H1 (cell line): ENCODE measurements at regions not wholly inside any gene's neighbourhood (a gene's known extent, or its start where the extent isn't known, plus 50 kb on each side); places are given as distances from the start of the nearest gene placed in this dataset.

Experiments used
- CTCF ChIA-PET: fragments of 300-600 bp; sonication (Branson Sonifier 250); formaldehyde crosslinking; loops from one replicate; lab custom pipeline; 2021; ENCODE audit not compliant: partially characterized antibody; lab: Charles Lee
- POLR2A ChIA-PET: fragments of 300-600 bp; sonication (Branson Sonifier 250); formaldehyde crosslinking; loops from one replicate; lab custom pipeline; 2021; ENCODE audit warnings: inconsistent platforms; ENCODE audit not compliant: partially characterized antibody; lab: Charles Lee
- DNase-seq, 2 experiments: peaks; one replicate each; pipeline versions ENCODE4 v3.0.0 to v3.0.0-alpha.2; 2010 to 2022; ENCODE audit warnings: low spot score in 2 of 2, low read depth in 1 of 2, mixed read lengths in 1 of 2
- FAIRE-seq: peaks from 2 replicates; lab custom pipeline; 2011; peaks lifted over from hg19 to GRCh38; lab: Jason Lieb, UNC
- H2AFZ ChIP-seq: 2 replicates; pipeline ENCODE4 v1.8.1; 2012; ENCODE audit warnings: low read length, inconsistent platforms
- H2AK5ac ChIP-seq: 2 replicates; pipeline ENCODE4 v1.6.1; 2013; ENCODE audit warnings: low read depth, low read length
- H2BK120ac ChIP-seq: replicated peaks from 2 replicates; pipeline ENCODE3; 2013; ENCODE audit warnings: low read depth, low read length, inconsistent platforms
- H2BK12ac ChIP-seq: 2 replicates; pipeline ENCODE4 v1.6.1; 2013; ENCODE audit warnings: low read depth, low read length
- H2BK15ac ChIP-seq: 2 replicates; pipeline ENCODE4 v1.6.1; 2013; ENCODE audit warnings: low read length
- H2BK20ac ChIP-seq: 2 replicates; pipeline ENCODE4 v1.6.1; 2013; ENCODE audit warnings: low read length
- H2BK5ac ChIP-seq: 2 replicates; pipeline ENCODE4 v1.6.1; 2013; ENCODE audit warnings: low read depth, low read length
- H3K14ac ChIP-seq: 2 replicates; pipeline ENCODE4 v1.6.1; 2013; ENCODE audit warnings: inconsistent platforms; ENCODE audit not compliant: insufficient read length
- H3K18ac ChIP-seq: 2 replicates; pipeline ENCODE4 v1.6.1; 2013; ENCODE audit warnings: low read length; ENCODE audit errors: extremely low read depth
- H3K23ac ChIP-seq: 2 replicates; pipeline ENCODE4 v1.6.1; 2013; ENCODE audit warnings: inconsistent platforms; ENCODE audit not compliant: insufficient read length
- H3K23me2 ChIP-seq: 2 replicates; pipeline ENCODE4 v1.6.1; 2013; ENCODE audit warnings: low read depth, low read length
- H3K27ac ChIP-seq: 2 replicates; pipeline ENCODE4 v1.6.1; 2011; ENCODE audit warnings: low read depth, low read length, inconsistent platforms
- H3K27me3 ChIP-seq, 4 experiments: replicated peaks in 1 of 4; 1 replicate in 1 of 4; 2 replicates in 3 of 4; pipeline versions ENCODE4 v1.6.1 to v1.8.1; 2011 to 2013; ENCODE audit warnings: low read length in 3 of 4, mild to moderate bottlenecking in 3 of 4, inconsistent platforms in 2 of 4, mixed read lengths in 2 of 4, moderate library complexity in 1 of 4; ENCODE audit not compliant: control insufficient read depth in 3 of 4, insufficient read depth in 3 of 4; ENCODE audit errors: extremely low read depth in 1 of 4
- H3K36me3 ChIP-seq, 4 experiments: 2 replicates each; pipeline versions ENCODE4 v1.6.1 to v1.8.1; 2011 to 2013; ENCODE audit warnings: mild to moderate bottlenecking in 4 of 4, low read length in 3 of 4, moderate library complexity in 2 of 4, control low read depth in 1 of 4, inconsistent platforms in 1 of 4; ENCODE audit not compliant: insufficient read depth in 4 of 4, control insufficient read depth in 2 of 4
- H3K4ac ChIP-seq: replicated peaks from 2 replicates; pipeline ENCODE3; 2013; ENCODE audit warnings: low read length, low read depth, mixed read lengths, inconsistent platforms; ENCODE audit not compliant: insufficient read length
- H3K4me1 ChIP-seq, 4 experiments: replicated peaks in 1 of 4; 1 replicate in 1 of 4; 2 replicates in 3 of 4; pipeline versions ENCODE4 v1.6.1 to v1.8.1; 2011 to 2013; ENCODE audit warnings: low read length in 3 of 4, inconsistent platforms in 2 of 4, mixed read lengths in 1 of 4; ENCODE audit not compliant: insufficient read depth in 4 of 4, control insufficient read depth in 3 of 4
- H3K4me2 ChIP-seq, 2 experiments: 2 replicates each; pipeline versions ENCODE4 v1.6.1 to v1.8.1; 2011 to 2013; ENCODE audit warnings: low read depth in 2 of 2, low read length in 2 of 2, control low read depth in 1 of 2, inconsistent platforms in 1 of 2, mild to moderate bottlenecking in 1 of 2; ENCODE audit not compliant: insufficient read depth in 1 of 2
- H3K4me3 ChIP-seq, 4 experiments: fragments of 200-600, 300-600 bp in 1 of 4; sonication (generic), shearing (Covaris generic), sonication (Bioruptor Twin) in 1 of 4; 2 replicates each; pipeline versions ENCODE4 v1.5.1 to v1.8.1; 2011 to 2016; ENCODE audit warnings: low read length in 4 of 4, low read depth in 3 of 4, control low read depth in 2 of 4, inconsistent platforms in 2 of 4, mild to moderate bottlenecking in 2 of 4, mixed read lengths in 1 of 4, moderate library complexity in 1 of 4; ENCODE audit not compliant: insufficient read depth in 2 of 4; ENCODE audit errors: extremely low read depth in 1 of 4
- H3K56ac ChIP-seq: replicated peaks from 2 replicates; pipeline ENCODE3; 2013; ENCODE audit warnings: low read depth, mild to moderate bottlenecking, mixed read lengths, low read length, inconsistent platforms; ENCODE audit not compliant: insufficient read length
- H3K79me1 ChIP-seq: 2 replicates; pipeline ENCODE4 v1.6.1; 2013; ENCODE audit warnings: low read depth, low read length, control low read depth
- H3K79me2 ChIP-seq, 2 experiments: 2 replicates each; pipeline versions ENCODE4 v1.6.1 to v1.8.1; 2012 to 2013; ENCODE audit warnings: low read length in 2 of 2, mild to moderate bottlenecking in 2 of 2, inconsistent platforms in 1 of 2; ENCODE audit not compliant: insufficient read depth in 2 of 2, control insufficient read depth in 1 of 2
- H3K9ac ChIP-seq, 4 experiments: replicated peaks in 1 of 4; 1 replicate in 1 of 4; 2 replicates in 3 of 4; pipeline versions ENCODE4 v1.6.1 to v1.8.1; 2011 to 2013; ENCODE audit warnings: low read depth in 3 of 4, low read length in 3 of 4, control low read depth in 2 of 4, mild to moderate bottlenecking in 2 of 4, moderate library complexity in 2 of 4, inconsistent platforms in 1 of 4; ENCODE audit errors: extremely low read depth in 1 of 4
- H3K9me3 ChIP-seq, 2 experiments: 2 replicates each; pipeline versions ENCODE4 v1.6.1 to v1.8.1; 2012 to 2013; ENCODE audit warnings: mild to moderate bottlenecking in 2 of 2, moderate library complexity in 2 of 2, control low read depth in 1 of 2, inconsistent platforms in 1 of 2, low read depth in 1 of 2, low read length in 1 of 2, mixed read lengths in 1 of 2; ENCODE audit not compliant: insufficient read depth in 2 of 2
- H4K20me1 ChIP-seq, 2 experiments: replicated peaks in 1 of 2; 2 replicates each; pipeline versions ENCODE3 to v1.8.1; 2011 to 2013; ENCODE audit warnings: inconsistent platforms in 2 of 2, low read length in 2 of 2, mild to moderate bottlenecking in 1 of 2; ENCODE audit not compliant: insufficient read depth in 2 of 2, control insufficient read depth in 1 of 2
- H4K5ac ChIP-seq: 2 replicates; pipeline ENCODE4 v1.6.1; 2013; ENCODE audit warnings: low read length, low read depth, mixed read lengths, inconsistent platforms; ENCODE audit not compliant: insufficient read length
- H4K8ac ChIP-seq: 2 replicates; pipeline ENCODE4 v1.8.0; 2013; ENCODE audit warnings: mild to moderate bottlenecking, moderate library complexity, low read length, inconsistent platforms; ENCODE audit not compliant: insufficient read depth; ENCODE audit errors: extremely low read depth
- H4K91ac ChIP-seq: replicated peaks from 2 replicates; pipeline ENCODE3; 2013; ENCODE audit warnings: low read length, mixed read lengths, inconsistent platforms; ENCODE audit not compliant: insufficient read length
- BACH1 ChIP-seq: IDR thresholded peaks from 2 replicates; pipeline ENCODE4 v1.6.1; 2012; ENCODE audit warnings: low read length, improper control_type of control experiment
- CHD2 ChIP-seq: IDR thresholded peaks from 2 replicates; pipeline ENCODE4 v1.6.1; 2012; ENCODE audit warnings: low read length, improper control_type of control experiment
- CREB1 ChIP-seq: IDR thresholded peaks from 2 replicates; pipeline ENCODE4 v1.6.1; 2012; ENCODE audit warnings: inconsistent platforms
- EP300 ChIP-seq, 2 experiments: IDR thresholded peaks; 1 replicate in 1 of 2; 2 replicates in 1 of 2; pipeline ENCODE4 v1.6.1; 2011 to 2012; ENCODE audit warnings: low read depth in 2 of 2, low read length in 2 of 2, mild to moderate bottlenecking in 2 of 2, borderline replicate concordance in 1 of 2, inconsistent platforms in 1 of 2, moderate library complexity in 1 of 2
- FOSL1 ChIP-seq: IDR thresholded peaks from 2 replicates; pipeline ENCODE4 v1.6.1; 2011; ENCODE audit warnings: mild to moderate bottlenecking, low read depth, low read length, moderate library complexity; ENCODE audit not compliant: insufficient read depth
- RAD21 ChIP-seq, 2 experiments: IDR thresholded peaks in 1 of 2; conservative IDR thresholded peaks in 1 of 2; 2 replicates each; pipeline ENCODE4 v1.6.1; 2011; ENCODE audit warnings: low read depth in 2 of 2, low read length in 2 of 2, improper control_type of control experiment in 1 of 2, inconsistent platforms in 1 of 2, mild to moderate bottlenecking in 1 of 2, moderate library complexity in 1 of 2
- SAP30 ChIP-seq: fragments of 300-600 bp; sonication (generic); IDR thresholded peaks from 2 replicates; pipeline ENCODE4 v1.7.1; 2012; ENCODE audit warnings: low read length, moderate library complexity, mild to moderate bottlenecking, inconsistent platforms; ENCODE audit not compliant: insufficient read depth, insufficient replicate concordance
- TCF12 ChIP-seq: IDR thresholded peaks from 2 replicates; pipeline ENCODE4 v1.6.1; 2011; ENCODE audit warnings: low read depth, mild to moderate bottlenecking, low read length
- WGBS, 2 experiments: shearing (Covaris generic) in 1 of 2; methylation state at CpG; one replicate each; pipeline versions ENCODE4 v1.1.6 to v1.1.7; 2013 to 2015; ENCODE audit warnings: low lambda C conversion rate in 2 of 2, mixed read lengths in 2 of 2, inconsistent platforms in 1 of 2, low coverage in 1 of 2, missing lambda C conversion rate in 1 of 2; ENCODE audit not compliant: insufficient replicate concordance in 2 of 2, insufficient coverage in 1 of 2, insufficient read length in 1 of 2; ENCODE audit errors: extremely low coverage in 1 of 2, missing lambda C conversion rate in 1 of 2; 5-methylcytosine and 5-hydroxymethylcytosine counted together
- TF ChIP-seq, protein P1 (sequence below): IDR thresholded peaks from 2 replicates; pipeline ENCODE4 v1.6.1; 2012; ENCODE audit warnings: inconsistent platforms

GRCh38 chr7:3241686-3242258 lies 59.3 kb upstream of the SDK1 start:
- WGBS, 2 experiments, result 84% methylated on average over 6 of the region's 6 CpGs; no CpG with 5 or more reads in 1 of the 2 experiments
- no peak overlapping the region for H3K4me2 ChIP-seq
- H2AK5ac ChIP-seq, result no peak overlapping the region
- FAIRE-seq (no peak), DNase-seq (no peak)
- H3K14ac ChIP-seq, result no peak overlapping the region
- no peaks in the 10 kb centered on the region for H4K20me1 ChIP-seq
- H3K27ac ChIP-seq, result no peak overlapping the region
- CTCF ChIA-PET, result interaction anchor here (0.9 to 1.2 kb wide), 2 partner anchors 37 to 208 kb away, joined by 3 read pairs; no protein-coding TSS in a partner anchor
- no peaks in the 10 kb centered on the region for H3K79me1 ChIP-seq
- no peak overlapping the region for H3K4me3 ChIP-seq
- peaks cover 0 to 3% (median 1%) of the 10 kb centered on the region in 4 experiments; a peak in 2 of 7 replicates for H3K4me1 ChIP-seq
- no peak overlapping the region for H2AFZ ChIP-seq
- POLR2A ChIA-PET, result no interaction called here
- no peaks in the 10 kb centered on the region for H3K79me2 ChIP-seq
- no peak overlapping the region for H4K5ac ChIP-seq
- H2BK15ac ChIP-seq, result no peak overlapping the region
- H3K4ac ChIP-seq, result no peak overlapping the region
- H3K36me3 ChIP-seq, result no peaks in the 10 kb centered on the region
- no peaks in the 10 kb centered on the region for H3K27me3 ChIP-seq
- H2BK12ac ChIP-seq, result no peak overlapping the region
- H3K23me2 ChIP-seq, result no peaks in the 10 kb centered on the region
- H3K18ac ChIP-seq, result no peak overlapping the region
- no peak overlapping the region for H3K23ac ChIP-seq
- no peak overlapping the region for H4K91ac ChIP-seq
- no peak overlapping the region for H2BK5ac ChIP-seq
- no peak overlapping the region for H4K8ac ChIP-seq
- H3K9me3 ChIP-seq, result no peaks in the 10 kb centered on the region
- no peak overlapping the region for H2BK120ac ChIP-seq
- no peak overlapping the region for H3K56ac ChIP-seq
- H3K9ac ChIP-seq, result no peak overlapping the region
- H2BK20ac ChIP-seq, result no peak overlapping the region
- no peak for TF ChIP-seq BACH1
- TF ChIP-seq, protein P1, sequence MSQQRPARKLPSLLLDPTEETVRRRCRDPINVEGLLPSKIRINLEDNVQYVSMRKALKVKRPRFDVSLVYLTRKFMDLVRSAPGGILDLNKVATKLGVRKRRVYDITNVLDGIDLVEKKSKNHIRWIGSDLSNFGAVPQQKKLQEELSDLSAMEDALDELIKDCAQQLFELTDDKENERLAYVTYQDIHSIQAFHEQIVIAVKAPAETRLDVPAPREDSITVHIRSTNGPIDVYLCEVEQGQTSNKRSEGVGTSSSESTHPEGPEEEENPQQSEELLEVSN, result no peak
- no peak for TF ChIP-seq TCF12
- no peak for TF ChIP-seq RAD21 (IDR thresholded peaks at IDR 0.05 in 1 of 2, conservative IDR thresholded peaks at IDR 0.05 in 1 of 2; ENCODE audit: low read depth in 2 of 2, low read length in 2 of 2)
- TF ChIP-seq CREB1, result no peak
- no peak for TF ChIP-seq EP300 (IDR thresholded peaks at IDR 0.05; ENCODE audit: borderline replicate concordance in 1 of 2, low read depth in 2 of 2, low read length in 2 of 2)
- no peak for TF ChIP-seq CHD2
- TF ChIP-seq FOSL1, result no peak
- TF ChIP-seq SAP30, result no peak
